ENCODE measurements at regions not wholly inside any gene's neighbourhood (a gene's known extent, or its start where the extent isn't known, plus 50 kb on each side); places are given as distances from the start of the nearest gene placed in this dataset.

DNA sequence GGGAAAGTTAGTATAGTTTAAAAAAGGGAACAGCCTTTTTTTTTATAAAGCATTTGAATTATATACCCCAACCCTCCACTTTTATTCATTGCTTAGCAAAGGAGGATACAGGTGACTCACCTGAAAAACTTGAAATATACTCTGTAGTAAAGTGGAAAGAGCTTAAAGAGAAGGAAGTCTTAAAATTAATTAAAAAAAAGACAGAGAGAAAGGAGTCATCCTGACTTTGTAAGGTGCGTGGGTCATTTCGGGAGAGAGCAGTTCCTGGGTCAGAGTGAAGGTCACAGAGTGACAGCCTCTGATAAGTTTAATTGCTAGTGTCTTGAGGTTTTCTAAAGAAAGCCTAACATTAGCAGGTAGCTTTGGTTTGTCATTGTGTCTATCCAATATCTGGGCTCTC, 310.3 kb downstream of the KLF5 start:
- ChIA-PET CTCF (no interaction called here), POLR2A (no interaction called here)
- intact Hi-C loops (cut with micrococcal nuclease), result no loop called here
- TF ChIP-seq CTCF (IDR thresholded peaks at IDR 0.05), result no peak
- Mint-ChIP-seq H3K27ac (no peak overlapping the region), H3K9me3 (no peaks in the 10 kb centered on the region), H3K27me3 (no peaks in the 10 kb centered on the region), H3K36me3 (ENCODE audit: low read depth) (no peaks in the 10 kb centered on the region), H3K4me1 (no peaks in the 10 kb centered on the region), H3K4me3 (no peak overlapping the region)
- DNase-seq, result no peak
- no peak for ATAC-seq (ENCODE audit: low read depth)

DNA sequence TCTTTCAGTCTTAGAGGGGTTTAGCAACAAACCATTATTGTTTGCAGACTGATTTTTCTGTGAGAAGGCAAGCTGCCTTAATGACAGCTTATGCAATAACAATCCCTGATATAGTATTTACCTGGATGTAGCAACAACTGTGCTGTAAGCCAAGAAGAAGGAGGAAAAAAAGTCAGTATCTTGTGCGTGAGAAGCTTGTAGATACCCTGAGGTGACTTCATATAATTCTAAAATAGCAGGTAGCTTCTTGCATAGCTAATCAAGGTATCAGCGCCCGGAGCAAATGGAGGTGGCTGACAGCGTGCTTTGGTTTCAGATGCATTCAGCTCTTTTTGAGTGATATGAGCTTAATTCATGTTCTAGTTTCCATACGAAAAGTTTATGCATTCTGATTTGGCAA, 309.8 kb downstream of the KLF5 start:
- no peak for TF ChIP-seq CTCF (IDR thresholded peaks at IDR 0.05)
- CTCF ChIA-PET, result no interaction called here
- no peak for ATAC-seq (ENCODE audit: low read depth)

DNA sequence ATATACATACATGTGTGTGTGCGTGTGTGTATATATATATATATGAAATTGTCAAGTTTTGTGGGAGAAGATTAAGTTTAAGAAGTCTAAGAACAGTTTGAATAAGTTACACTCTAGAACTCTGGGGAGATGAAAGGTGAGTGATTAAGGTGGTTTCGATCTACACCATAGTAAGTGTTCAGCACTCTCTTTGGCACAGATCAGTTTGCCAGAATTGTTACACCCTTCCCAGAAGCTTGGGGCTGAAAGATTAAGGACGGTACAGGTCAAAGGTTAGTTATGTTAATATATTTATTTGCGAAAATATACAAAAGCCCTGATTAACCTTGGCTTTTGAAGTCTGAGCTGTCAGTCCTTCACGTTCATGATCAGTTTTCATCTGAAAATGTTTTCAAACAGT, 309.1 kb downstream of the KLF5 start:
- intact Hi-C loops (cut with micrococcal nuclease), result no loop called here
- DNase-seq (no peak), ATAC-seq (ENCODE audit: low read depth) (no peak)
- H3K36me3 Mint-ChIP-seq (ENCODE audit: low read depth), result no peaks in the 10 kb centered on the region
- no peaks in the 10 kb centered on the region for H3K4me1 Mint-ChIP-seq
- no peak for TF ChIP-seq CTCF (IDR thresholded peaks at IDR 0.05)
- no peaks in the 10 kb centered on the region for H3K9me3 Mint-ChIP-seq
- POLR2A ChIA-PET, result no interaction called here
- no peak overlapping the region for H3K4me3 Mint-ChIP-seq
- H3K27ac Mint-ChIP-seq, result no peak overlapping the region
- CTCF ChIA-PET, result no interaction called here
- H3K27me3 Mint-ChIP-seq, result no peaks in the 10 kb centered on the region

More for the DNA sequence above, 309.8 kb downstream of the KLF5 start:
- DNase-seq, result no peak
- intact Hi-C loops (cut with micrococcal nuclease), result no loop called here
- no peak overlapping the region for H3K4me3 Mint-ChIP-seq
- no peaks in the 10 kb centered on the region for H3K36me3 Mint-ChIP-seq (ENCODE audit: low read depth)
- POLR2A ChIA-PET, result no interaction called here
- H3K27me3 Mint-ChIP-seq, result no peaks in the 10 kb centered on the region
- no peaks in the 10 kb centered on the region for H3K9me3 Mint-ChIP-seq
- no peak overlapping the region for H3K27ac Mint-ChIP-seq
- no peaks in the 10 kb centered on the region for H3K4me1 Mint-ChIP-seq

GRCh38 chr13:73366241-73366640, 307.4 kb downstream of the KLF5 start:
- no peak for TF ChIP-seq CTCF (IDR thresholded peaks at IDR 0.05)
- no peaks in the 10 kb centered on the region for H3K27me3 Mint-ChIP-seq
- POLR2A ChIA-PET, result no interaction called here
- CTCF ChIA-PET, result no interaction called here
- DNase-seq, result no peak
- ATAC-seq (ENCODE audit: low read depth), result no peak
- H3K9me3 Mint-ChIP-seq, result no peaks in the 10 kb centered on the region
- H3K36me3 Mint-ChIP-seq (ENCODE audit: low read depth), result no peaks in the 10 kb centered on the region
- no peaks in the 10 kb centered on the region for H3K4me1 Mint-ChIP-seq
- intact Hi-C loops (cut with micrococcal nuclease), result no loop called here
- H3K27ac Mint-ChIP-seq, result no peak overlapping the region
- H3K4me3 Mint-ChIP-seq, result no peak overlapping the region

DNA sequence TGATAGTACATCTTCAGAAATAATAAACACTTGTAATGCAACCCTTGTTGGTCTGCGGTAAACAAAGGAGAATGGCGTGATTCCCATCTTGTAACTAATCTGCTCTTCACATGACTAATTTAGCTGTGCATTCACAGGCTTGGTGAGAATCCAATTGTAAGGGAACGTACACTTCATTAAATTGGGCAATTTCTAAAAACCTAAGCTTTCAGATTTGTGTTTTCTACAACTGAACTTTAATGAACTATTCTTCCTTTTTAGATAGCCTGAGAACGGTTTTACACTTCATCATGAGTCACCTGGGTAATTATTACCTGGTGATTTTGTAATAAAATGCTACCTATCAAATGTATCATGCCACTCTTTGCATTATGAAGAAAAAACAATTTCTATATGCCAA, 306.9 kb downstream of the KLF5 start:
- H3K4me1 Mint-ChIP-seq, result no peaks in the 10 kb centered on the region
- intact Hi-C loops (cut with micrococcal nuclease), result no loop called here
- no peak overlapping the region for H3K27ac Mint-ChIP-seq
- ATAC-seq (ENCODE audit: low read depth), result no peak
- no peaks in the 10 kb centered on the region for H3K9me3 Mint-ChIP-seq
- no peaks in the 10 kb centered on the region for H3K36me3 Mint-ChIP-seq (ENCODE audit: low read depth)
- H3K27me3 Mint-ChIP-seq, result no peaks in the 10 kb centered on the region
- DNase-seq, result no peak
- no peak overlapping the region for H3K4me3 Mint-ChIP-seq
- no peak for TF ChIP-seq CTCF (IDR thresholded peaks at IDR 0.05)
- CTCF ChIA-PET, result no interaction called here
- POLR2A ChIA-PET, result no interaction called here

All from activated B cell treated with CpG ODN at 0.5 μM for 24 hours (primary cell).